Activated gamma-delta T cell treated with Interleukin-2 at 50 U/mL for 16 hours (primary cell): ENCODE measurements at regions not wholly inside any gene's neighbourhood (a gene's known extent, or its start where the extent isn't known, plus 50 kb on each side); places are given as distances from the start of the nearest gene placed in this dataset.
"Not testable (repeated sequence)": the region's sequence is repeated elsewhere in the genome, so short reads cannot be mapped to it uniquely, and the experiment has no call there.

Experiments
- DNase-seq: peaks from one replicate; pipeline ENCODE4 v3.0.0-alpha.2; 2020

DNA sequence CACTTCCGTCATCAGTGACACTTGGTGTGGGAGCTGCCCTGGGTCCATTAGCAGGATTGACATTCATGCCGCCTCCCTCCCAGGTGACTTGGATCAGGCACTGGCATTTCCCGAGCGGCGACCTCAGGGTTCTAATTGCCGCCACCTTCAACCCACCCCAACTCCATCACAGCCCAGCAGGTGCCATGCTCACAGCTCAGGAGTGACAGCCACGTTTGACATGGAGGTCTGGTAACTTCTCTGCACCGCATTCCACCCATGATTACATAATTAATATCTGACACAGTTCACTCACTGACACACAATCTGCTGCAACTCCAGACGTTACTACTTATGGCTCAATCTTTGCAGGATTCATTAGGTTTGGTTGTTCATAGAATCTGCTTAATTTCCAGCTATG lies 450.9 kb upstream of the MYT1L start:
- no peak for DNase-seq

DNA sequence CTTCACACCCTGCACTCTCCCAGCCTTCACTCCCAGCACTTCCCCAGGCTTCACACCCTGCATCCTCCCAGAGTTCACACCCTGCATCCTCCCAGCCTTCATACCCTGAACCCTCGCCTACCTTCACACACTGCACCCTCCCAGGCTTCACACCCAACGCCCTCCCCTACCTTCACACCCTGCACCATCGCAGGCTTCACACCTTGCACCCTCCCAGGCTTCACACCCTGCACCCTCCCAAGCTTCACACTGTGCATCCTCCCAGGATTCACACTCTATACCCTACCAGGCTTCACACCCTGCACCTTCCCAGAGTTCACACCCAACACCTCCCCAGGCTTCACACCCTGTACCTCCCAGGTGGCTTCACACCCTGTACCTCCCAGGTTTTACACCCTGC lies 448.7 kb upstream of the MYT1L start:
- no peak for DNase-seq

DNA sequence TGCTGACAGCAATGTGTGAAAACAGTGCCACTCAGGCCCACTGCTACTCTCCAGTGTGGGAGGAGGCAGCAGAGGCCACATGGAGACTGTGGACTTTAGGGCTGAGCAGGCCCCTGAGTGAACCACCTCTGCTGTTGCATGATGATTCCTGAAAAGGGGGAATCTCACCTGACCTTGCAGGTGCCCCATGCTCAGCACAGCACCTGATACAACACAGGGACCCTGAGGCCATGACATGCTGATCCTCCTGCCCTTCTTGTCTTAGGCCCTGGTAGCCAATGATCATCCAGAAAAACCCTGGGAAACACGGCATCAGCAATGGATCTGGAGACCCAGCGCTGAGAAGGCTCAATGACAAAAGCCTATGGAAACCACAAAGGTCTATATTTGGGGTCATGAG lies 446.8 kb upstream of the MYT1L start:
- DNase-seq = no peak

DNA sequence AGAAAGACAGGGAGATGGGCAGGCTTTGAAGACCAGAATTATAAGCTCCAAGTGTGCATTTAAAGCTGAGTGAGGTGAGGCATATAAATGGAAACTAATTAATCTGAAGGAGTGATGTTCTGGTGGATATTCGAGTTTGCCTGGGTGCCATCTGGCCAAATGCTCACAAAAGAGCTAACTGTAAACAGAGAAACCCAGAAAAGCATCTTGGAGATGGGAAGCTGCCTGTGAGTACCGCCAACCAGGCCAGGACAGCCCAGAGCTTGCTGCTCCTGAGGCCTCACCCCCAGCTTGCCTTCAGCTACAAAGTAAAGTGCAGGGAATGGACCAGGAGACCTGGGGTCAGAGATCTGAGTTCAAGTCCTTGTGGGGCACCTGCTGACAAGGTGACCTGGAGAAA lies 446.1 kb upstream of the MYT1L start:
- DNase-seq = no peak

DNA sequence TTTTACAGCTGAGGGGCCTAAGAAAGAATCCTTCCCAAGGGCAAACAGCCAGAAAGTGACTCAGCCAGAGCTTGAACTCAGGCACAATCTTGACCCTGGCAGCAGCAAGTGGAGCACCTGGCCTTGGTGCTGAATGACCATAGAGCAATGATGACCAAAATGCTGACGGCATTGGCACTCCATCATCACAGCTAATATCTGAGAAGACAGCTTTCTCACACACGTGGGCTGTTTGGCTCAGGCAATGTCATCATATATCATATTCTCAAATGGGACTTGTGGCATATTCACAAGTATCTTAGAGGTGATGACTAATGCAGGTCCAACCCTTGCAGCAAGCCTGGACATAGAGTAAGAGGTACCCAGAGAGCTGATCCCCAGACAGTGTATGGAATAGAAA lies 443.9 kb upstream of the MYT1L start:
- DNase-seq = no peak

DNA sequence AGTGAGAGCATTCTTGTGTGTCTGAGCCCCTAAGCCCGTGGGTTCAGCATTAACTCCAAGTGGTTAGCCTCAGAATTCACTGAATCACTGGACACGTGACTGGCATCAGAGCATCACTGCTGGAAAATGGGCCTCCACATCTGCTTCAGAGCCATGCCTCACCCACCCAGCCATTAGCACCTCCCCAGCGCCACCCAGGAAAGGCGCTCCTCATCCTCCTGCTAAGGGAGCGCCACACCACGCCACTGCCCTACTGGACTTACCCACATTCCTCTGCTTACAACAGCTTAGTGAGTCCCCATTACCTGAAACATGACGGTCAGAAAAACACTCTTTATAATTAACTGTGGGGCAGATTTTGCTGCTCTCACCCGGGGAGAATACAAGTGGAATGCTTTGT lies 442.6 kb upstream of the MYT1L start:
- no peak for DNase-seq

DNA sequence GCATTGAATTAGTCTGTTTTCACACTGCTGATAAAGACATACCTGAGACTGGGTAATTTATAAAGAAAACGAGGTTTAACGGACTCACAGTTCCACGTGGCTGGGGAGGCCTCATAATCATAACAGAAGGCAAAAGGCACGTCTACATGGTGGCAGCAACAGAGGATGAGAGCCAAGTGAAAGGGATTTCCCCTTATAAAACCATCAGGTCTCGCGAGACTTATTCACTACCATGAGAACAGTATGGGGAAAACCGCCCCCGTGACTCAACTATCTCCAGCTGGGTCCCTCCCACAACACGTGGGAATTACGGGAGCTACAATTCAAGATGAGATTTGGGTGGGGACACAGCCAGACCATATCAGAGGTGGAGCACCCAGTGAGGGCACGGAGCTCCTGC lies 442.0 kb upstream of the MYT1L start:
- not testable (repeated sequence) for DNase-seq

DNA sequence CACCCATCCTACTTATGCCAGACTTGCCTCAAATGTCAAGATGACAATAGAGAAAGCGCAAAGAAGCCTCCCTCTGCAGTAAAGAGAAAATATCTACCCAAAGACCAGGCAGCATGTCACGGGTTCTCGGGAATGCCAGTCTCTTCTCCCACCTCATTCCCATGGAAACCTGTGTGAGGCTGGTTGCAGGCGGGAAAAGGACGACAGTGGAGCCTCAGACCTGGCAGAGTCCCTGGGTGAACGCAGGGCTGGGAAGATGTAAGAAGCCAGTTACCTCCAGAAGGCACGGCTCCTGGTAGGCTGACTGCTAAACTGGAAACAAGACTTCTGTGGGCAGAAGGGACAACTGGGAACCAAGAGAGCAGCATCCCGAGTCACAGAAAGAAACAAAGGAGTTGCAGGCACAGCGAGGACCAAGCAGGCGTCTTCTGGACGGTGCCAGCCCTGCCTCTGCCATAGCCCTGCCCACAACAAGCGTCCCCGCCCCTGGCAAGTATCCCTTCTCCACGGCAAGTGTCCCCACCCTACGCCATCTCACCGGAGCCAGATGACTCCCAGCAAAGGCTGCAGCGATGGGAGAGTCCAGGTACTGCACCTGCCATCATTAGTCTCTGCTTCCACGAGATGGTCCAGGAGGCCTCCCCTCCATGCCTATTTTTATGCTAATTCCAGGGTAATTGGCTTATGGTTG lies 440.8 kb upstream of the MYT1L start:
- DNase-seq = no peak

DNA sequence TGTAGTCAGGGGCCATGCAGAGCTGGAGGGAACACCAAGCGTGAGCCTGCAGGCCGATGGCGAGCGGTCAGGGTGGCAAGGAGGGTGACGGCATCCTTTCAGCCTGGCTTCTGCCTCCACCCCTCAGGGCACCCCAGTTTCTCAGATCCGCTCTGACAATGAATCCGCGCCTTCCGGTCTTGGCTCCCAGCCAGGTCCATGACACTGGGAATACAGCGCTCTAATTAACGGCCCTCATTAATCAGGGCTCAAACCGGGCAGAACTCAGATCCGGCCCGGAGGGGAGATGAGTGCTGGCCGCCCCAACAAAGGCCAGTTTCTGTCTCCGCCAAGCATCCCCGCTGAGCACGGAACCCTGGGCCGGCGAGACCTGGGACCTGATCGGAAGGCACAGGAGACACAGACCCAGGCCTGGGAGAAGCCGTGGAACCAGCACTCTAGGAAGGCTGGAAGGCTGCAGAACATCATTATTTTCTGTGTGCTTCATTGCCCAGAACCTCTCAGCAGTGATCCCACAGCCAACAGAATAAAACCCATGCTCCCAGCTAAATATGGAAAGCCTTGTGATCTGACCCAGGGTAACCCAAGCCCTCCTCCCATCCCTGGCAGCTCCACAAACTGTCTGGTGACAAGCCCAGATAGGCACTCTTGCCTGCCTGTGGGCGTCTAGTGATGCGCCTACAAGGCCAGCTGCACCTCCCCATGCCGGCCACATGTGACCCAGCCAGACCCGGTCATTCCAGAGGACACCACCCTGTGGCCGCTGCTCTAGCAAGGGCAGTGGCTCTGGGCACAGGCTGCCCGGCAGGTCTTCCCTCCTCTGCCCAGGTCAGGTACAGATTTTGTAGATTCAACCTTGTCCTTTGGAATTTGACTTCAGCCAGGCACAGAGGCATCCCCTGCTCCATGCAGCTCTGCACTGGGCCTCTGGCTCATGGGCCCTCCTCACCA lies 438.7 kb upstream of the MYT1L start:
- DNase-seq = no peak

DNA sequence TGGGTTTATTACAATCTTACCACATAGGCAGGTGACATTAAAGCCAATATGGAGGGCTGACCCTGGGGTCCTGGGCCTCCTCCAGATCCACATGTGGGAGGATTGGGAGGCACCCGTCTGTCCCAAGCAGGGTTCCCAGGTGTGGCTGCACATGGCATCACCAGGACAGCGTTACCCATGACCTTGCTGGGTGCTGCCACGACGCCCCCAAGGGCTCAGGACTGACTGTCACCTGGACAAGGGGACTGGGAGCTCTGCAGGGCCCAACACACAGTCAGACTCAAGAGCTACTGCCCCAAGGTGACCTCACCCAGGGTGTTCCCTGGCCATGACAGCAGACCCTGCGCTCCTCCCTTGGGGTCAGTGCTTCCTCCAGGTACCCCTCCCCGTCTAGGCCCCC lies 437.4 kb upstream of the MYT1L start:
- no peak for DNase-seq

DNA sequence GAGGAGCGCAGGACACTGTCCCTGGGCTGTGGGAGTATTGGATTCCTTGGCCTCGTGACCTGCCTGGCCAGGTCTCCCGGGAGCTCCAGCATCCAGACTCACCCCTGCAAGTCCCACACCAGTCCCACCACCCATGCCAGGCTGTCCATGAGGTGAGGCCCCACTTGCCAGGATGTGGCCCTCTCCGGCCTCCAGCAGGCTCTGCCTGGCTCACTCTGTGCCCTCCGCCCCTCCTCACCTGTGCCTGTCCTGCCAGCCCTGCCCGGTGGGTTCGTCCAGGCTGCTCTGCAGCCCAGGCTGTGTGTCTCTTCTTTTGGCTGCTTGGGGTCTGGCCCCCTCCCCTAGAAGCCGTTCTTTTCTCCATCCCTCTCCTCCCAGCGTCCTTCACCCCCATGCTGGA lies 436.8 kb upstream of the MYT1L start:
- no peak for DNase-seq

DNA sequence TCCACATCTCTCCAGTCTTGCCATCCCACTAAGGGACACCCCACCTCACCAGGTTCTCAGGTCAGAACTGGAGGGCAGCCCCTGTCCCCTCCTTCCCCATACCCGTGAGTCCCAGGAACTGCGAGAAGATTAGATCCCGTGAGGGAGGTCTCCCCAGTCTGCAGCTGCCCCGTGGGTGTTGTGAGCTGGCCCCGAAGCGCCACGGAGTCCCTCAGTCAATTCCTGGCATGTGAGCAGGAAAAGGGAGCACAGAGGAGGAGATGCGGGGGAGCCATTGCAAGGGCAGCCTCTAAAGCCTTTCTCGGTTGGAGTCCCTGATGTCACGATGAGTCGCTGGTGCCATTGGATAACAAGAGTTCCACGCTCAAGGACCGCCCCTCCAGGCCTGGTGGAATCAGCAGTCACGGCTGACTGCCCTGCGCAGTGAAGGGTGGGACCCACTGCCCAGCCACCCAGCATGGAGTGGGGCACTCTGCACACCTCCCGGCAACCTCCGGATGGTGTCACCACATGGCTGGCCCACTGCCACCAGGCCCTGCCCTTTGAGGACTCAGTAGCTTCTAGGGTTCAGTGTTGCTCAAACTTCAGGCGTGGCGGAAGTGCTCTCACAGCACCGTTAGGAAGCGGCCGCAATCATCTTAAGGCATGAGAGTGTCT lies 434.9 kb upstream of the MYT1L start:
- no peak for DNase-seq

DNA sequence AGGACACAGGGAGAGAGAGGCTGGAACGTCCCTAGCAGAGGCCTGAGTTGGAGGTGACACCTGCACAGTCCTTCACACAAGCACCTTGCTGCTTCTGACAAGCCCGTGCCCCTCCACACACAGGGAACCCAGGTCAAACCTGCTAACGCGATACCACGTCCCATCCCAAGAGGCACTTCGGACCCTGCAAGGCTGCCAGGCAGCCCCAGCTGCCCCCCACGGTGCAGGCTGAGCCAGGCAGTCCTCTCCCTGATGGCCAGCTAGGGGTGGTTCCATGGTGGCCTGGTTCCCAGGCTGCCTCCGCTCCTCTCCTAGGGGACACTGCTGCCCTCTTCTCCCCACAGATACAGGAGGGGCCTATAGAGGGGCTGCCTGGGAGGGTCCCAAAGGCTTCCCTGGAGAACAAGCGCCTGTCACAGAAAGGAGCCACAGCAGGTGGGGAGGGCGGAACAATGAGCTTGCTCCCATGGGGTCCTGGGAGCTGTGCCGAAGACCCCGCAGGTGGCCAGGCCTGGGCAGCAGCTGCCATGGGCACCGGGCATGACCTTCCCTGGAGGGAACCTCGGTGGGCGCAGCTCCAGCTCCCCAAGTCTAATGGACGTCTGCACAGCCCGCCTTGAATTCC lies 434.2 kb upstream of the MYT1L start:
- no peak for DNase-seq

DNA sequence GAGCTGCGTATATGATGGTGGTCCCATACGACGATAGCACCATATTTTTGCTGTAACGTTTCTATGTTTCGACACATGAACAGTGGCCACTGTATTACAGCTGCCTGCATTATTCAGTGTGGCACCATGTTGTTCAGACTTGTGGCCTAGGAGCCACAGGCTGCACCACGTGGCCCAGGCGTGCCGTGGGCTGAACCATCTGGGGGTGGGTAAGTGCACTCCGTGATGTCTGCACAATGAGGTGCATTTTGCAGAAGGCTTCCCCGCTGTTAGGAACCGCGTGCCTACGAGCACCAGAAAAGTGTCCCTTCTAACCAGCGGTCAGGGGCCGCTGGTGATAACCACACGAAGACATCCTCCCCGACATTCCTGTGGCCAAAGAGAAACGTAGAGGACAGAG lies 433.7 kb upstream of the MYT1L start:
- DNase-seq = no peak

DNA sequence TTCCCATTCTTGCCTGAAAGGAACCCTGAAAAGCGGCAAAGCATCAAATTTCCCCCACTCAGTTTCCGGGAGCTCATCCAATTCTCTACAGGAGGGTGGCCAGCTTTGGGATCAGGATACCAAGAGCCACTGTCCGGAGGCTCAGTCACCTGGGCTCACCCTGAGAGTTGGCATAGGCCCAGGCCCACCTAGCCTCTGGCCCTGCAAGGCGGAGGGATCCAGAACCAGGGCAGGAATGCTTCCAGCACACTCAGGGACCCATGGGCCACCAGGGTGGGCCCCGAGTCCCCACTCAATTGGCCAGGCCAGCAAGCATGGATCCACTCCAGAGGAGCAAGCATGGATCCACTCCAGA lies 432.9 kb upstream of the MYT1L start:
- no peak for DNase-seq

DNA sequence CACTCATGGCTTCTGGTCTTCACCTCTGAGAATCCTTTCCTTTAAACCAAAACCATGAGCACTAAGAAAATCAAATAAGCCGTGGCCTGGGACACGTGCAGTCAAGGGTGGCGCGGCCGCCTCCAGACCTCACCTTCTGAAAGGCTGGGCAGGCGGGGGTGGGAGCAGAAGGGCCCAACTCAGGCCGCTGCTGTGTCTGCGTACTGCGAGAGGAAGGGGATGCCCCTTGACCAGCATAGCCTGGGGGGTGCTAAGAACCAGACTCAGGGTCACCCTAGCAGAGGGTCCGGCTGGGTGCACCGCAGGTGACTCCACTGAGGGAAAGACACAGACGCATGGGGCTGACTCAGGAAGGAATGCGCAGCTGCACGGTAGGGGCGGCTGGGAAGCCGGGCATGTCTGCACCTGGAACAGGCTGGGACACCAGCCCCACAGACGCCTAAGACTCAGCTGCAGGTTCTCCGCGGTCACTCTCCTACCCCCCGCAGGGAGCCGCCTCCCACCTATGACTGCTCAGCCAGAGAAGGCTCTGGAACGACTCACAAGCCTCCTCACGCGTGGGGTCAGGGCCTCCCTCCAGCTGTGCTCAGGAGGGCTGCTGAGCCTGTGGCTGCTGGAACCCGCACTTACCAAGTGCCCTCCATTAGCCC lies 432.4 kb upstream of the MYT1L start:
- DNase-seq = no peak

DNA sequence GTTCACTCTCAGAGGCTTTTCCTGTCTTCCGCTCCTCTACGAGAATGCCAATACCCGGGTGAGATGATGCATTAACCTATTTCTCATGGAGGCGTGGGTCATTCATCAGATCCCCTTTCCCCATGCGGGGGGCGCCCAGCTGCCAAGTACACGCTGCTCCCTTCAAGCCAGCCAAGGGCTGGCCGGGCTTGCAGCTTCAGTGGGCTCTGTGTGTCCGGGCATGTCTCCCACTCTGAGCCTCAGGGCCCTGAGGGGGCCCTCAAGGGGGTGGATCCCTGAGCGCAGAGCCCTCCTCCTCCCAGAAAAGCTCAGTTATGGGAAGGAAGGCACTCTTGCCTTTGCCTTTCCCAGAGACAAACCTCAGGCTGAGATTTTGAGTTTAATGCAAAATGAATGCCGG lies 431.8 kb upstream of the MYT1L start:
- DNase-seq = no peak

DNA sequence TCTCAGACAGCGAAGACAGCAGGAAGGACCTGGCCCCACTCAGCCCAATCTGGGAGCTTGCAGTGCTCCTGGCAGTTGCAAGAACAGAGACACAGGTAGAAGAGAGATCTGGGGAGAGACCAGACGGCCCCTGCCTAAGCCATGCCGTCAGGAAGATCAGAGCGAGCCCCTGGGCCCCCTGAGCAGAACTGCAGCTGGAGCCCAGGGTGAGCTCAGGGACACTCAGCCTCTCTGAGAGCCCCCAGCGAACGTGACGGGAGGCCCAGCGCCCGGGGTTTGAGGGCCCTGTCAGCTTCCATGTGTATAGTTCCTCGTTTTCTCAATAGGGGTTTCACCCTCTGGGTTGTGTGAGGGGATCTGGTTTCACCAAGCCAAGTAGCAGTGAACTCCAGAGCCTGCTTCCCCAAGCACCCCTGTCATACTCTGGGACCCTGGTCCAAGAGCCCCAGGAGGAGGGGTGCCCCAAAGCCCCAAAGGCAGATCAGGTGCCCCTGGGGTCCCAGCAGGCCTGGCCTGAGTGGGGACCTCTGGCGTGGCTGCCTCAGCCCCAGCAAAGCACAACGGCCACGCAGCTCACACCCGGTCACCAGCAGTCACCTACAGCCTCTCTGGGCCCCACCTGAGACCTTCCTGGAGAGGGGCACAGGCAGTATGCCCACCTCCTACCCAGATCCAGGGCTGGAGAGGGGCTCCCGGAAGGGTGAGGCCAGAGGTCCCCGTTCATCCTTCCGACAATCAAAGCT lies 431.3 kb upstream of the MYT1L start:
- DNase-seq = no peak

DNA sequence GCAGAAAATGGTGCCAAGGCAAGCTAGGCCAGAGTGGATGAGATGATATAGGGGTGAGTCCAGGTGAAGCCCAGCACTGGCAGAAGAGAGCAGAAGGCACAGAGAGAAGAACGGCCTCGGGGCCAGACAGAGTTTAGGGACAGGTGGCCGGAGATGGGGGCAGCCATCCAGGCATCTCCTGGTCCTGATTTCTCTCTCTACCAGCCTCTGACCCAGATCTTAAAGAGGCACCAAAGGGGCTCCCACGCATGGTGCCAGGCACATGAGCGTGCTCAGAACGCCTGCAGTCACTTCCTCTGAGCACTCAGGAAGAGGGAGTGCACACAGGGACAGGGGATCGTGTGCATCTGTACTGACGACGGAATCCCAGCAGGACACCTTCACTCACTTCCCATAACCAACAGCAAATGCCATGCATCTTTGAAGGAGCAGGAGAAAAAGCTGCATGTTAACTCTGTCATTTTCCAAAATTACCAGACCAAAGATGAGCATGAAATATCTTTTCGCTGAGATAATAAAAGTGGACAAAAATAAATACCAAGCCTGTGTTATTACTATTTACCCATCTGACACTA lies 427.8 kb upstream of the MYT1L start:
- no peak for DNase-seq

DNA sequence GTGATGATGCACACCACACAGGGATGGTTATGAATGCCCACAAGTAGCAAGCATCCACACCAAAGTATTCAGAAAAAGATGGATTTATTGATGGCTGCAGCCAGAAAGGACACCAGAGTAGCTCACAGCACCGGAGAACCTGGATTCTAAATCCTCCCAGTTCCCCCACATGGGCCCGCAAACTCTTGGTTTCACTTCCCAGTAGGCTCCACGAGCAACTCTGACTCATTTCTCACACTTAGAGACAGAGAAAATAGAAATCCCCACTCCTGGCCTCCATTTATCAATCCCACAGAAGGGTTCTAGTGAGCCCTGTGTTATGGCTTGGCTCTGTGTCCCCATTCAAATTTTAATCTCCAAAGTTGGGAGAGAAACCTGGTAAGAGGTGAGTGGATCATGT lies 426.7 kb upstream of the MYT1L start:
- DNase-seq = no peak

DNA sequence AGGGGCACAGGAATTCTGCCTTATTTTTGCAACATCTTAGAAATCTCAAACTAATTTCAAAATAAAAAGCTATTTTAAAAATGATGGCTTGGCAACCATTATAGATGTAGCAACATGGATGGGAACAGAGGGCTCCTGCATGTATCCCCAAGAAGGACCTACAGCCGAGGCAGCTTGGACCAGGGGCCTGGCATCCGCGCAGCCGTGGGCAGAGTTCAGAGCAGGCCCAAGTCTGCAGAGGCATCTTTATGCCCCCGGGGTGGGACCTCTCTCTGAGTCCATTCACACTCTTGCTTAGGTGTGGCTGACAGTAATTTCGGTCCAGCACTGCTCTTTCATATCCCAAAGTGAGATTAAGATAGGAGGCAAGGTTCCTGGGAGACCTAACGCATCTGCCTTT lies 425.8 kb upstream of the MYT1L start:
- DNase-seq = no peak

DNA sequence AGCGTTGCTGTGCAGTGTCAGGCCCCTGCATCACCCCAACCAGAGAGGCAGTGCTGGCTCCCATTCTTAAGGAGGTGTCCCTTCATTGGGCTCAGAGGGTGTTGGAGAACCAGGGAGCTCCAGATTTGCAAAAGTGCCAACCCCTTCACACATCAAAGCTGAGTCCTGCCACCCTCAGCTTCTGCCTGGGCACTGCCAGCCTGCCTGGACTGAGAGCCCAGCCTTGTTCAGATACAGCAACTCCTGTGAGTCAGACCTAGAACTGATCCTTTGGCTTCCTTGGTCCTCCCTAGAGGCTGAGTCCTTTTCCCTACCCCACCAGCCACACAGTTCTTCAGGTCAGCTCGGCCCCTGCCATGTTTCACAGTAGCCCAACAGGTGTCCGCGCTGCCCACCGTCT lies 424.9 kb upstream of the MYT1L start:
- DNase-seq = no peak
